ENCODE measurements at regions not wholly inside any gene's neighbourhood (a gene's known extent, or its start where the extent isn't known, plus 50 kb on each side); places are given as distances from the start of the nearest gene placed in this dataset.

- no TSS peak for BruUV-seq (replicated peaks)
- Histone ChIP-seq H3K9me3 (ENCODE audit: low read depth, low read length, poor library complexity, severe bottlenecking) (peaks cover 29% of the 10 kb centered on the region), H3K36me3 (ENCODE audit: insufficient read depth, low read length, poor library complexity, severe bottlenecking) (no peaks in the 10 kb centered on the region), H3K4me3 (ENCODE audit: low read depth, low read length, poor library complexity, severe bottlenecking) (no peak overlapping the region), H3K27ac (ENCODE audit: low read depth, low read length, poor library complexity, severe bottlenecking) (no peak overlapping the region), H3K27me3 (replicated peaks; ENCODE audit: insufficient read depth, low read depth, low read length, poor library complexity) (no peaks in the 10 kb centered on the region), H3K4me1 (ENCODE audit: insufficient read depth, low read length, poor library complexity, severe bottlenecking) (no peaks in the 10 kb centered on the region)
- DNase-seq (ENCODE audit: low spot score), result no peak
- CTCF ChIA-PET, result no interaction called here
- no peak for TF ChIP-seq EZH2 (IDR thresholded peaks at IDR 0.05; ENCODE audit: borderline replicate concordance, low read depth, low read length, poor library complexity, severe bottlenecking)
- TF ChIP-seq, protein P1, sequence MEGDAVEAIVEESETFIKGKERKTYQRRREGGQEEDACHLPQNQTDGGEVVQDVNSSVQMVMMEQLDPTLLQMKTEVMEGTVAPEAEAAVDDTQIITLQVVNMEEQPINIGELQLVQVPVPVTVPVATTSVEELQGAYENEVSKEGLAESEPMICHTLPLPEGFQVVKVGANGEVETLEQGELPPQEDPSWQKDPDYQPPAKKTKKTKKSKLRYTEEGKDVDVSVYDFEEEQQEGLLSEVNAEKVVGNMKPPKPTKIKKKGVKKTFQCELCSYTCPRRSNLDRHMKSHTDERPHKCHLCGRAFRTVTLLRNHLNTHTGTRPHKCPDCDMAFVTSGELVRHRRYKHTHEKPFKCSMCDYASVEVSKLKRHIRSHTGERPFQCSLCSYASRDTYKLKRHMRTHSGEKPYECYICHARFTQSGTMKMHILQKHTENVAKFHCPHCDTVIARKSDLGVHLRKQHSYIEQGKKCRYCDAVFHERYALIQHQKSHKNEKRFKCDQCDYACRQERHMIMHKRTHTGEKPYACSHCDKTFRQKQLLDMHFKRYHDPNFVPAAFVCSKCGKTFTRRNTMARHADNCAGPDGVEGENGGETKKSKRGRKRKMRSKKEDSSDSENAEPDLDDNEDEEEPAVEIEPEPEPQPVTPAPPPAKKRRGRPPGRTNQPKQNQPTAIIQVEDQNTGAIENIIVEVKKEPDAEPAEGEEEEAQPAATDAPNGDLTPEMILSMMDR (conservative IDR thresholded peaks at IDR 0.05; ENCODE audit: low read depth, low read length), result no peak
- intact Hi-C loops (cut with micrococcal nuclease; ENCODE audit: unreplicated experiment), result no loop called here
- POLR2A ChIA-PET (ENCODE audit: low non-redundant PET), result no interaction called here
Observed at GRCh38 chr4:11337287-11337686, 91.4 kb downstream of the HS3ST1 start.

- Histone ChIP-seq H3K27ac (ENCODE audit: low read depth, low read length, poor library complexity, severe bottlenecking) (no peak overlapping the region), H3K4me1 (ENCODE audit: insufficient read depth, low read length, poor library complexity, severe bottlenecking) (no peaks in the 10 kb centered on the region), H3K4me3 (ENCODE audit: low read depth, low read length, poor library complexity, severe bottlenecking) (no peak overlapping the region), H3K27me3 (replicated peaks; ENCODE audit: insufficient read depth, low read depth, low read length, poor library complexity) (no peaks in the 10 kb centered on the region), H3K36me3 (ENCODE audit: insufficient read depth, low read length, poor library complexity, severe bottlenecking) (no peaks in the 10 kb centered on the region), H3K9me3 (ENCODE audit: low read depth, low read length, poor library complexity, severe bottlenecking) (peaks cover 20% of the 10 kb centered on the region)
- no TSS peak for BruUV-seq (replicated peaks)
- TF ChIP-seq EZH2 (IDR thresholded peaks at IDR 0.05; ENCODE audit: borderline replicate concordance, low read depth, low read length, poor library complexity, severe bottlenecking), result no peak
- TF ChIP-seq, protein P1 (conservative IDR thresholded peaks at IDR 0.05; ENCODE audit: low read depth, low read length), result no peak
- ChIA-PET POLR2A (ENCODE audit: low non-redundant PET) (no interaction called here), CTCF (no interaction called here)
- intact Hi-C loops (cut with micrococcal nuclease; ENCODE audit: unreplicated experiment), result no loop called here
- no peak for DNase-seq (ENCODE audit: low spot score)
Observed at GRCh38 chr4:11336435-11336834, 92.3 kb downstream of the HS3ST1 start.

DNA sequence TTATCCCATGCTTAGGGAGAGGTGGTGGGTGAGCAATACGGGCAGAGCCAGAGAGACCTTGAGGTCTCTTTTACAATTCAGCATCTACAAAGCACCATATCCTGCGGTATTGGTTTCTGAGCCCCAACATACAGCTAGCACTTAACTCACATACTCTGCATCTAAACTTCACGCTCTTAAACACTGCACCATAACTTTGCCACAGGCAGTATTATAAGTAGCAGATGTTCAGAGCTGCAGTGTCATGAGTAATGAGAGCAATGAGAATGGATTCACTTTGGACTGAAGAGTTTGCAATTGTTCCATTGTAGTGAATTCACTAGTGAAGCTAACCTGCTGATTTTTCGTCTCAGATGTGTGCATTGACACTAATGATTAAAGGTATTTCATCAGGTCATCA, 93.8 kb downstream of the HS3ST1 start:
- no TSS peak for BruUV-seq (replicated peaks)
- Histone ChIP-seq H3K9me3 (ENCODE audit: low read depth, low read length, poor library complexity, severe bottlenecking) (peaks cover 24% of the 10 kb centered on the region), H3K27ac (ENCODE audit: low read depth, low read length, poor library complexity, severe bottlenecking) (no peak overlapping the region), H3K36me3 (ENCODE audit: insufficient read depth, low read length, poor library complexity, severe bottlenecking) (no peaks in the 10 kb centered on the region), H3K4me3 (ENCODE audit: low read depth, low read length, poor library complexity, severe bottlenecking) (no peak overlapping the region), H3K4me1 (ENCODE audit: insufficient read depth, low read length, poor library complexity, severe bottlenecking) (no peaks in the 10 kb centered on the region), H3K27me3 (replicated peaks; ENCODE audit: insufficient read depth, low read depth, low read length, poor library complexity) (no peaks in the 10 kb centered on the region)
- no peak for DNase-seq (ENCODE audit: low spot score)
- TF ChIP-seq EZH2 (IDR thresholded peaks at IDR 0.05; ENCODE audit: borderline replicate concordance, low read depth, low read length, poor library complexity, severe bottlenecking), result no peak
- TF ChIP-seq, protein P1 (conservative IDR thresholded peaks at IDR 0.05; ENCODE audit: low read depth, low read length), result no peak
- CTCF ChIA-PET, result no interaction called here
- intact Hi-C loops (cut with micrococcal nuclease; ENCODE audit: unreplicated experiment), result no loop called here
- POLR2A ChIA-PET (ENCODE audit: low non-redundant PET), result no interaction called here

All from A673 (cell line).